A673 (cell line): ENCODE measurements at regions not wholly inside any gene's neighbourhood (a gene's known extent, or its start where the extent isn't known, plus 50 kb on each side); places are given as distances from the start of the nearest gene placed in this dataset.

Source experiments
- BruUV-seq: library from RNA; stranded (reverse); fragments of 400-500 nt; replicated peaks from 2 replicates; lab custom pipeline; 2021; lab: Mats Ljungman, UMichigan
- CTCF ChIA-PET: fragments of 300-600 bp; sonication (Branson Sonifier 250); formaldehyde crosslinking; loops from one replicate; lab custom pipeline; 2022; ENCODE audit warnings: antibody characterized with exemption; lab: Charles Lee
- POLR2A ChIA-PET: fragments of 300-600 bp; sonication (Branson Sonifier 250); formaldehyde crosslinking; loops from one replicate; lab custom pipeline; 2022; ENCODE audit warnings: antibody characterized with exemption; ENCODE audit not compliant: low non-redundant PET; lab: Charles Lee
- DNase-seq: peaks from one replicate; pipeline ENCODE4 v3.0.0-alpha.2; 2015; ENCODE audit warnings: low spot score
- H3K27ac ChIP-seq: fragments of 200-600 bp; sonication (generic); 2 replicates; pipeline ENCODE4 v1.5.1; 2016; ENCODE audit warnings: mixed run types, low read depth, mild to moderate bottlenecking, mixed read lengths, antibody characterized with exemption, low read length; ENCODE audit not compliant: poor library complexity, severe bottlenecking
- H3K27me3 ChIP-seq: fragments of 200-600 bp; sonication (generic); replicated peaks from 2 replicates; pipeline ENCODE4 v1.6.1; 2017; ENCODE audit warnings: mixed run types, low read depth, mild to moderate bottlenecking, mixed read lengths, antibody characterized with exemption, low read length; ENCODE audit not compliant: insufficient read depth, poor library complexity
- H3K36me3 ChIP-seq: fragments of 200-600 bp; sonication (generic); 2 replicates; pipeline ENCODE4 v1.6.1; 2016; ENCODE audit warnings: mixed run types, mild to moderate bottlenecking, mixed read lengths, antibody characterized with exemption, low read length; ENCODE audit not compliant: insufficient read depth, poor library complexity, severe bottlenecking
- H3K4me1 ChIP-seq: fragments of 200-600 bp; sonication (generic); 2 replicates; pipeline ENCODE4 v1.6.1; 2017; ENCODE audit warnings: mixed run types, mild to moderate bottlenecking, mixed read lengths, antibody characterized with exemption, low read length; ENCODE audit not compliant: insufficient read depth, poor library complexity, severe bottlenecking
- H3K4me3 ChIP-seq: fragments of 200-600 bp; sonication (generic); 2 replicates; pipeline ENCODE4 v1.5.1; 2016; ENCODE audit warnings: low read depth, mixed run types, mild to moderate bottlenecking, mixed read lengths, low read length; ENCODE audit not compliant: poor library complexity, severe bottlenecking
- H3K9me3 ChIP-seq: fragments of 200-600 bp; sonication (generic); 2 replicates; pipeline ENCODE4 v1.6.1; 2016; ENCODE audit warnings: mixed run types, low read depth, mild to moderate bottlenecking, mixed read lengths, antibody characterized with exemption, low read length; ENCODE audit not compliant: poor library complexity, severe bottlenecking
- CTCF ChIP-seq: fragments of 300-800, 200-600 bp; sonication (generic); conservative IDR thresholded peaks from 2 replicates; pipeline ENCODE4 v1.5.1; 2017; ENCODE audit warnings: low read depth, mild to moderate bottlenecking, antibody characterized with exemption, low read length, moderate library complexity, mixed read lengths
- EZH2 ChIP-seq: fragments of 200-600 bp; sonication (generic); IDR thresholded peaks from 2 replicates; pipeline ENCODE4 v1.6.1; 2017; ENCODE audit warnings: borderline replicate concordance, low read depth, mild to moderate bottlenecking, mixed read lengths, antibody characterized with exemption, low read length; ENCODE audit not compliant: poor library complexity, severe bottlenecking
- intact Hi-C: fragments of 100-400 bp; cut with micrococcal nuclease; formaldehyde crosslinking; loops from one replicate; pipeline ENCODE4 v1.10.0; 2022; ENCODE audit not compliant: unreplicated experiment

- TF ChIP-seq EZH2 (no peak), CTCF (no peak)
- no peaks in the 10 kb centered on the region for H3K27me3 ChIP-seq
- ChIA-PET CTCF (no interaction called here), POLR2A (no interaction called here)
- no peaks in the 10 kb centered on the region for H3K36me3 ChIP-seq
- no peaks in the 10 kb centered on the region for H3K4me1 ChIP-seq
- intact Hi-C loops, result no loop called here
- BruUV-seq, result no TSS peak
- H3K27ac ChIP-seq, result no peak overlapping the region
- no peak for DNase-seq
- no peaks in the 10 kb centered on the region for H3K9me3 ChIP-seq
- no peak overlapping the region for H3K4me3 ChIP-seq
Observed at GRCh38 chr11:56911312-56911711, 77.4 kb upstream of the OR5AK2 start.

GRCh38 chr11:56910785-56911184 lies 77.9 kb upstream of the OR5AK2 start:
- ChIA-PET CTCF (no interaction called here), POLR2A (no interaction called here)
- no TSS peak for BruUV-seq
- Histone ChIP-seq H3K4me1 (no peaks in the 10 kb centered on the region), H3K27ac (no peak overlapping the region), H3K36me3 (no peaks in the 10 kb centered on the region), H3K27me3 (no peaks in the 10 kb centered on the region), H3K9me3 (no peaks in the 10 kb centered on the region), H3K4me3 (no peak overlapping the region)
- TF ChIP-seq EZH2, result no peak
- no peak for TF ChIP-seq CTCF
- no peak for DNase-seq
- intact Hi-C loops, result no loop called here

GRCh38 chr11:56910046-56910773 lies 78.5 kb upstream of the OR5AK2 start:
- Histone ChIP-seq H3K9me3 (no peaks in the 10 kb centered on the region), H3K27me3 (no peaks in the 10 kb centered on the region), H3K4me1 (no peaks in the 10 kb centered on the region), H3K36me3 (no peaks in the 10 kb centered on the region), H3K4me3 (no peak overlapping the region), H3K27ac (no peak overlapping the region)
- intact Hi-C loops, result no loop called here
- ChIA-PET POLR2A (no interaction called here), CTCF (no interaction called here)
- DNase-seq, result no peak
- TF ChIP-seq CTCF (no peak), EZH2 (no peak)
- no TSS peak for BruUV-seq
